NCI-H2081 (cell line): ENCODE measurements at regions not wholly inside any gene's neighbourhood (a gene's known extent, or its start where the extent isn't known, plus 50 kb on each side); places are given as distances from the start of the nearest gene placed in this dataset.

Source experiments
- DNase-seq, 2 experiments: peaks; one replicate each; lab custom pipeline; 2025; lab: John Stamatoyannopoulos, UW

DNA sequence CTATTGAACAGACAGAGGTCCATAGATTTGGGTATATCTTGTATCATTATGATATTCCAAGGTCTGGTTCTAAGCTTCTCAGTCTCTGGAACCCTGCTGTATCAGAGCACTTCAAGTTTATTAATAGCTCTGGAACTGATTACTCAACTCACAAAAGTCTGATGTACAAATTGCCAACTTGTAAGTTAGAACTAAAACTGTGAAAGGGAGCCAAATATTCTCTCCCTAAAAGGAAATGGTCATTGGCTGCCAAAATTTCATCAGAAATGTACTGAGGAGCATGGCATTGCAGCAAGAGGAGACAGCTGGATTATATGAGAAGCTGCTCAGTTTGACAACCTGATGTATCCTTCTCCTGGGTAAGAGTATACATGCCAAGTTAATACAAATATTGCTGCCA is 828.8 kb upstream of the SEL1L start:
- no peak for DNase-seq

DNA sequence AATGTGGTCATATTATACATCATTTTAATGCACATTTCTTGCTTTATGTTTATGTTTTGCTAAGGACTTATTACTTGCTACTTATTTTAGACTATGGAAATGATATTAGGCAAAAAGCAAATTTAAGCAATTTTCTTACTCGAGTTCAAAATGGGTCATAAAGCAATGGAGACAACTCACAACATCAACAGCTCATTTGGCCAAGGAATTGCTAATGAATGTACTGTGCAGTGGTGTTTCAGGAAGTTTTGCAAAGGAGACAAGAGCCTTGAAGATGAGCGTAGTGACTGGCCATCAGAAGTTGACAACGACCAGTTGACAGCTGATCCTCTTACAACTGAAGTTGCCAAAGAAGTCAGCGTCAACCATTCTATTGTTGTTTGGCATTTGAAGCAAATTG is 831.8 kb upstream of the SEL1L start:
- DNase-seq: no peak

DNA sequence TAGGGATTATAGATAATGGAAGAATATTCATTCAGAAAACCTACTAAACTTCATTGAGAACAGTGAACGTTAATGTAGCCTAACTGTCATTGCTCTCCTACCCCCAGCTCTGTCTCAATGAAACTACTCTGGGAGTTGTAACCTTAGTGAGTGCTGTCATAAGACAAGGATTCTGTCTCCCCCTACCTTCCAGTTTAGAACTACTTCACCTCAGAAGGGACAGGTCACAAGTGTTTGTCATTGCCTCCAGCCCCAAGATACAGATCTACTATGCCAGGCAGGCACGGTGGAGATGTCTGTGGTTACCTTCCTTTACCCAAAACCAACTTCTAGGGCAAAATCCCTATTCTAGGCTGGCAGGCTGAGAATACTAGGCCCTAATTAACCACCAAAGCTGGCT is 833.1 kb upstream of the SEL1L start:
- peak in 1 of 2 experiments; percentile 16 for DNase-seq

DNA sequence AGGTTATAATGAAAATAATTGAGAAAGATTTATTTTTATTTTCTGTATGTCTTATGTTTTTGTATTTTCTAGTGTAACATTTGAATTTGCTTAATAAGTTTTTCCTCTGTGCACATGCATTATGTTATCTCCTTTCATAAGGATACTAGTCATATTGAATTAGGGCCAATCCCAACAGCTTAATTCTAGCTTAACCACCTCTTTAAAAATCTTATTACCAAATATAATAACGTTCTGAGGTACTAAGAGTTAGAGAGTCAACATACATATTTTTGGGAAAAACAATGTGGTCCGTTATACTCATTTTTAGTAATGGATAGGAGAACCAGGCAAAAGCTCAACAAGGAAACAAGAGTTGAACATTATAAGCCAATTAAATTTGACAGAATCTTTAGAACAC is 845.6 kb upstream of the SEL1L start:
- no peak for DNase-seq

DNA sequence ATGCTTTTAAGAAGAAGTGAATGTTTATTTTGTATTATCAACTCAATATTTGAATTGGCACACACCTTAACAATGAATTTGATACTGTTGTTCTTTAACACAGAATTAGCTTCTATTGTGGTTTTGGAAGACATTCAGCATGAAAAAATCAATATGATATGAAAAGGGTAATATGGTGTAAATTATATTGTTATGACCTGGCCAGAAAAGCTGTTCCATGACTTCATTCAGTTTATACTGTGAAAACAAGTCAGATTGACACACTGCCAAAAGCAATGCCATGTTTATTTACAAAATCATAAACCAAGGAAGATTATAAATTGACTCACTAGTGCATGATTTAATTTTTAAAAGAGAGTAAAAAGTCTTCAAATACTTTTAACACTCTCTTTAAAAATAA is 851.4 kb upstream of the SEL1L start:
- DNase-seq: peak; percentile 77 to 91

DNA sequence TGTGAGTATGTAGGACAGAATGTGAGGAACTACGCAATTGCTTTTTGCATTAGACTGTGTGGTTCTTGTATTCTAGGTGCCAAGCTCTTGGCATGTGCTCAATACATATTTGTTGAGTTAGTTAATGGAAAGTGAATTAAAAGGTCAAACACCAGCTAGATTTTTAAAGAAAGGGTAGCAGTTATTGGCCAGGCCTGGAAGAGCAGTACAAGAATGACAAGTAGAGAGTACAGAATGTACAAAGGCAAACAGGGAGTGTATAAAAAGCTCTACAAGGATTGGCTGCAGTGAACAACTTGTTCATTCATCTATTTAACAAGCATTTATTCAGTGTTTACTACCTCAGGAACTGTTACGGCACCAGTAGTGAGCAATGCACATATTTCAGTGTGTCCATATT is 854.0 kb upstream of the SEL1L start:
- no peak for DNase-seq

DNA sequence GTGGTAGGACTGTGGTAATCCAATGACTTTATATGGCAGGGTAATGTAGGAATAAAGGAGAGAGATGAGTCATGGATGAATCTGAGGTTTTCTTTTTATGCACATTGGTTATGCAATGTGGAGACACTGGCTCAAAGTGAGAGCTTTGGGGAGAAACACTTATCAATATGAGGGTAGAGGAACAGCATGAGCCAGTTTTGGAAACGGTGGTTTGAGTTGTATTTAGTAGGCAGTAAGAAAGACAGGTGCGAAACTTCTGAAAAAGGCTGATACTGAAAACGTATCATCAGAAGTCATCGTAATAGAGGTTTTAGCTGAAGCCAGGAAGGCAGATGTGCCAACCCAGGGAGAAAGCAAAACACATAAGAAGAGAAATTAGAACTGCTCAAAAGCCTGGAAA is 854.8 kb upstream of the SEL1L start:
- no peak for DNase-seq

DNA sequence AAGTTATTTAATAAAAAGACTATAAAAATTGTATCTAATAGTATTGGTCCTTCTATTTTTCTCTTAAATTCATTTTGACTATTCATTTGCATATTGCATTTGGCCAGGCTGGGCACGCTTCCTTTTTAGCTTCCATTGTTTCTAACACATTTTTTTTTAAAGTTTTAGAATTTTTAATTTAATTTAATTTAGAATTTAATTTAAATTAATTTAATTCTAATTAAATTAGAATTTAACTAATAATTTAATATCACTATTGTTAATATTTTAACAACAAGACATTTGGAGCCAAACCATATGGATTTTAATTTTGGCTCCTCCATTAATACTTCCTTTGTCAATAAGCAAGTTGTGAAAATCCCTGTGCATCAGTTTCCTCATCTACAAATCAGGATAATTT is 856.9 kb upstream of the SEL1L start:
- DNase-seq: no peak

DNA sequence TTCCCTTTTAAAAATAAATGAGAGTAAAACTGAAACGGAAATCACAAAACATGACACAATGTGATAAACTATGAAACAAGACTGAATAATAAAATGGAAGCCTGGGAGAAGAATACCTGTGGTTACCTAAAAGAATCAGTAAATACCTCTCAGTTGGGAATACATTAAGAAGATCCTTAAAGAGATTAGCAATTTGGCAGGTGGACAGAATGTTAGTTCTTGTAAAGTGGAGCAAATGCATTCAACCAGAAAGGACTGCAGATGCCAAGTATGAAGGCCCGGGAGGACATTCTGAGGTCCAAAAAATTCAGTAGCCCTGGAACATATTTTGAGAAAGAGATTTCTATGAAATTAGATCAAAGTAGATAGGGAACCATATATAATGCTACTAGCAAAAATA is 861.3 kb upstream of the SEL1L start:
- peak in 1 of 2 experiments; percentile 2 for DNase-seq

DNA sequence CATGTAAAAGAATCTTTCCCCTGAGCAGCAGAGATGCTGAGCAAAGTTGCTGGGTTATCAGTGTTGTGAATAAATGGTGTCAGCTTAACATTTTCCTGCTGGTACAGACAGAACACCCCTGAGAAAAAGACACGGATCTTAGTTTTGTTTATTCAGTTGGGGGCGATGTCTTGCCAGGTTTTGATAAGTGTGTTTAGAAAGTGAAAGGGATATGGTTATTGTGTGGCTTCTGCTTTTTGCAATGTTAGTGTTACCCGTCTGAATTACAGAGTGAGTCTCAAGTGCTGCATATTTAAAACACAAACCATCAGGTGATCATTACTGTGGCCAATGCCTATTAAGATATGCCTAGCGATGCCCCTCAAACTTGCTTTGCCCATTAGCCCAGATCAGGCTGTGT is 864.6 kb upstream of the SEL1L start:
- no peak for DNase-seq

DNA sequence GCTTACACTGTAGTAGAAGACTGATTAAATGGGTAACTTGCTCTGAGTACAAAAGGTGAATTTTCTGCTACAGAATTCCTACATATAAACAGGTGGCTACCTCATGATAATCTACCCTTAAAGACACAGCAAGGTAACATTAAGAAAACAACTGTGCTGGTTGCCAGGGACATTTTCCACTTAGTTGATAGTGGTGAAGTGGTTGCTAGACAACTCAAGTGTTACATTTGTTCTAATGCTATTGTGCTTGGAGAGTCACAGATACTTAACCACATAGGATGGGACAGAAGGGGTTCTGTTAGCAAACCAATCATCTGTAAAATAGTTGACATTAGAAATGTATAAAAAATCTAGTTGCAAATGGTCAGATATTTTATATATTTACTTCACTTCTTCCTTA is 870.3 kb upstream of the SEL1L start:
- DNase-seq: no peak

DNA sequence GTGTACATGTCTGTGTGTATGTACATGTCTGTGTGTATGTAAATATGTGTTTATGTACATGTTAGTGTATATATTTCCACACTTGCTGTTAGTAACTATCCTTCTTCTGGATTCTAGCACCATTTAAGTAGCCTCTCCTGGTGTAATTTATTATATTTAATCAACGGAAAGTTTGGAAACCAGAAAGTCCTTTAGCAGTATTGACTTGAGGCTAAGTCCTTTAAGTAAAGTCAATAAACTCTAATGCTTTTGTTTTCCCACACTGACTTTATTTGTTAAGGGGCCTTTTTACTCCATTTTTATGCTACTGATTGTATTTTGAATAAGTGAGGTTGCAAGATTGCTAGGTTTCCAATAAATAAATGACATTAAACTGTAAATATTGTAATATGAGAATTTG is 876.4 kb upstream of the SEL1L start:
- DNase-seq: no peak

DNA sequence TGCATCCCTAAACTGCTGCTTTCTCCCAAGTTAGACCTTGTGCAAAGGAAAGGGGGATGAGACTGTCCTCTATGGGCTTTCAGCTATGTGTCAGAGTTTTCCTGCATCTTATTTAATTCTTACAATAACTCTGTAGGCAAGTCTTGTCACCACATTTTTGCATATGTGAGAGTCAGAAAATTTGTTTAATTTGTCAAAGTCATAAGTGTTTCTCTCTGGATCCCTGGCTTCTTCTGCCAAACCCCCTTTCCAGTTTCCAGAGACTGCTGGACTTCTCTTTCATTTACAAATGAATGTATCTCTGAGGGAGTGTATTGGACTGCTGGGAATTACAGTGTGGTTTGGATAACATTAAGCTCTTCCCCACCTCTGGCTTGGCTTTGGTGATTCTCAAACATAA is 877.6 kb upstream of the SEL1L start:
- DNase-seq: no peak

DNA sequence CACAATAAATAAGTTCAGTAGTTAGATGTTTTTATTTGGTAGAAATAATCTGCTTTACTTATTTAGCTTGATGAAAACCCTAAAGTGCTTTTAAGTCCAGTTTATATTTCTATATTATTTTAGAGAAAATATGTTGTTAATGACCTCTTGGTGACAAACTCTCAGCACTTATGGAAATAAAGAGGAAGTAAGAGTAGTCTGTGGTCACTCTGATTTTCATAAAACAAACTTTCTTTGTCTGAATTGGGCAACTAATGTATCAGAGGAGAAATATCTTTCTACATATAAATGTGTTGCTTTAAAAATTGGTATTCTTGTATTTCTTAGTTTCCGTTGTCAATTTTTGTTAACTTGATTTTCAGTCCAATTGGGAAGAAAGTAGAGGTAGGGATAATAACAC is 878.9 kb upstream of the SEL1L start:
- DNase-seq: no peak

DNA sequence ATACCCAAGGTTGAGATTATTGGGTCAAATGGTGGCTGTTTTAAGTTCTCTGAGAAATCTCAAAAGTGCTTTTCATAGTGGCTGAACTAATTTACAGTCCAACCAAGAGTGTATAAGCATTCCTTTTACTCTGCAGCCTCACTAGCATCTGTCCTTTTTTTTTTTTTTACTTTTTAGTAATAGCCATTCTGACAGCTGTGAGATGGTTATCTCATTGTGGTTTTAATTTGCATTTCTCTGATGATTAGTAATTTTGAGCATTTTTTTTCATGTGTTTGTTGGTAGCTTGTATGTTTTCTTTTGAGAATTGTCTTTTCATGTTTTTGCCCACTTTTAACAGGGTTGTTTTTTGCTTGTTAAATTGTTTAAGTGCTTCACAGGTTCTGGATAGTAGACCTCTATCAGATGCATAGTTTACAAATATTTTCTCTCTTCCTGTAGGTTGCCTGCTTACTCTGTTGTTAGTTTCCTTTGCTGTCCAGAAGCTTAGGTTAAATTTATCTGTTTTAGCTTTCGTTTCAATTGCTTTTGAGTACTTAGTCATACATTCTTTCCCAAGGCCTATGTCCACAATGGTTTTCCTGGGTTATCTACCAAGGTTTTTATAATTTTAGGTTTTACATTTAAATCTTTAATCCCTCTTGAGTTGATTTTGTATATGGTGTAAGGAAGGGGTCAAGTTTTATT is 881.3 kb upstream of the SEL1L start:
- DNase-seq: no peak

DNA sequence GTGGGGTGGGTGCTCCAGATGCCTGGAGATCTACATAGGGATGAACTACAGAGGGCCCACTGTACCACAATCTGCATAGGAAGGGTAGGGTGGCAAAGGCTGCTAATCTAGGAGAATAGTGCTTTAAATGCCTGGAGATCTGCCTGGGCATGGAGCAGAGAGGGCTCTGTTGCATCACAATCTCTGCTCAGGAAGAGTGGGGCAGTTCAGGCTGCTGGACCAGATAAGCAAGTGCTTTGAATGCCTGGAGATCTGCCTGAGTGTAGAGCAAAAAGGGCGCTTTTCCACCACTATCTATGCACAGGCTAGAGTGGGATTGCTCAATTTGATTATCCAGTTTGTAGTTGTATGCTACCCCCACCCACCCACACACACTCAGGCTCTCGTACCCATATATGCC is 886.3 kb upstream of the SEL1L start:
- DNase-seq: no peak

DNA sequence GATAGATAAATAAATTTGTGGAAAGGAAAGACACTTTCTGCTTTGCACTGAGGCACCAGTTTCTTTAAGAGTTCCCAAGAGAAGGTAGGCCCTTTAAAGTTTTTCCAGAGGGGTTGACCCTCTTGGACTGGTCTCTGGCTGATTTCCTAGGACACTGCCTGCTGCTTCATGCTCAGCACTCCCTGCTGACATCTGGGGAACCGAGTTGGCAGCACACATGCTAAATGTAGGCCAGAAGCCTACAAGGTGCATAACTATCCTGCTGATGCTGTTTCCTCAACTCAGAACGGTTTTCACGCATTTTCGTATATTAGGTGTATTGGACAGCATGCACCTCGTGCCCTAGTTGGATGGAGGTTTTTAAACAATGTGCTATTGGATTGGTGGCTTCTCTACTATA is 887.2 kb upstream of the SEL1L start:
- no peak for DNase-seq

DNA sequence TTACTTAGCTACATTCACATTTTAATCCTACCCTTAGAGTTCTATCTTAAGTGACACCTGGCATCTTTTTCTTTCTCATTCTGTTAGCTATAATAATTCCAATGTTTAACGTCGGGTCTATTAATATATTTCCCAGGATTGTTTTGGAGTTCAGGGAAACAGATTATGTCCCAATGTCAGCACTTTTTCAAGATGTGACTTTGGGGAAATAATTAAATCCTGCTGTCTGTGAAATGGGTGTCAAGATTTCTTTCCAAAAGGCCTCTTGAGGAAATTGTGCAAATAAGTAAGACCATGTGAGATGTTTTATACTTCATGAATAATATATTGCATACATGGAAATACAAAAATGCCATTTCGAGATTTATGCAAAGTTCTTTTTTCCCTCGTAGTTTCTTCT is 887.6 kb upstream of the SEL1L start:
- DNase-seq: no peak

DNA sequence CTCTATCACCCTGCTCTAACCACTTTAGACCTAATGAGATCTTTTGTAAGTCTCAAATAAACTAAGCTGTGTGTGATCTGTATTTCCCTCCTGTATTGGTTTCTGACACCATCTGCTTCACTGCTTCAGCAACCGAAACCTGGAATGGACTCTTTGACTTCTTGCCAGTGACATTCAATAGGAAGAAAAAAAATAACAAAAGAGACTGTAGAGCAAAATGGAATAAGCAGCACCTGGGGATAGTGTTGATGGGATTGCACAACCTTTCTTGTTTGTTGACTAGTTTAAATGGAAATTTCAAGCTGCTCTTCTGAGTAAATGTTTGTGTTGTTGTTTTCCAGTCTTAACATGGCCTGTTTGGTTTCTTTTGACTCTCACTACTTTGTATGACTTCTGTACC is 888.6 kb upstream of the SEL1L start:
- DNase-seq: peak; percentile 27 to 45

DNA sequence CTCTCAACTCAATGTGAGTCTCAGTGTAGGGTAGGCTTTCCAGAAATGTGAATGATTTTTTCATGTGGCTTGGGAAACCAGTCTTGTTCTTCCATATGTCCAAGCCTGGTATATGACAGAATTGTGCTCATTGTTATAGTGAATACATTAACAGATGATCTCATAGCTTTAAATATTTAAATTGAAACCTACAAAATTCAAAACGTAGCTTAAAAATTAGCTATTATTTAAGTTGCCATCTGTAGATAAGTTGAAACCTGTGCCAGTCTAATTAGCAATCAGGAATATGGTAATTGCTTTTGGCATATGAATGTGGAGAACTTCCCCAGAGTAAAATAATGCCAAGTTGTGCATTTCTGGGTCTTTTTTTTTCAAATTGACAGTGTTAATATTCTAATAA is 891.6 kb upstream of the SEL1L start:
- DNase-seq: no peak

DNA sequence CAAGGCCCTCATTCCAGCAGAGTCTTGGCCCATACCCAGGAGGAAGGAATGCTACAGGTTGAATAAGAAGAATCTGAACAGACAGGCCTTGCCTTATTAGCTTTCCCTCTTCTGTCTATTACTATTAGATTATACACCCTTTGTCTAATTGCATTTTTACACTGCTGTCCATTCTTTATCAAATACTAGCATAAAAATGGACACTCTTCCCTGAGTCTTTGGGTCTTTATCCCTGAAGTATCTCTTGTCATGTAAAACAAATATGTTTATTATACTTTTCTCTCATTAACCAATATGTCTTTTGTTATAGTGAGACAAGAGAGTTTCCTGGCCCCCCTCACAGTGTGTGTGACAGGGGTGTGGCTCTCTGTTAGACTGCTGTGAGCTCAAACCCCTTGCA is 897.4 kb upstream of the SEL1L start:
- peak in 1 of 2 experiments; percentile 10 for DNase-seq

DNA sequence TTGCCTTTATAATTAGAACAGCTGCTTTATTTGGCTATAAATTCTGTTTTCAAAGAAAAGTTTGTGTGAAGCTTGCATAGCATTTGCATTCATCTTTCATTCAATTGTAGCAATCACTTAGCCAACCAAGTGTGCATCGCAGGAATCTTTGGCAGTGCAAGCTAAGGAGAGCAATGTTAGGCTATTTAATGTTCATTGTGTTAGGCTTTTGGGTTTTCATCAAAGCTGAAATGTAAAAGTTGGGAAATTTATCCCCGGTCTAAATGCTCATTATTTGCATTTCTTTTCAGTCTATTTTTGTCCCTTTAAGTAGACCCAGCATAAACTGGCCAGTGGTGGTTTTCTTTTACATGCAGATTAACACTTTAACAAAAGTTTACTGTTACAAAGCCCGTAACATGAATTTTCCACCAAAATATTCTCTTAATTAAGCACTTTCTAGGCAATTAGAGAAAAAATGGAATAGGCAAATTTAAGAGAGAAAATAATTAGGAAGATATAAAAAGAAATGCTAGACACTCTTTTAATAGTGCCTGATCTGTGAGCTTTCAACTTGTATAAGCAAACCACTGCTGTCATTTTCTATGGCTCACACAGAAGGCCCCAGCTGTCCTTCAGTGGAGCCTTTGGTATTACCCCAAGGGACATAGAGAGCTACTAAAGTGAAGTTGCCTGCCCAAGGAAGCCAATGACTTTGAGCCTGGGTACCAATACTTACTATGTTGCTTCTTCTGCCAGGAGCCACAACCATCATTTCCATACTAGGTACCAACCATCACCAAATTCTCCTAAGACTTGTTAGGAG is 898.9 kb upstream of the SEL1L start:
- no peak for DNase-seq

DNA sequence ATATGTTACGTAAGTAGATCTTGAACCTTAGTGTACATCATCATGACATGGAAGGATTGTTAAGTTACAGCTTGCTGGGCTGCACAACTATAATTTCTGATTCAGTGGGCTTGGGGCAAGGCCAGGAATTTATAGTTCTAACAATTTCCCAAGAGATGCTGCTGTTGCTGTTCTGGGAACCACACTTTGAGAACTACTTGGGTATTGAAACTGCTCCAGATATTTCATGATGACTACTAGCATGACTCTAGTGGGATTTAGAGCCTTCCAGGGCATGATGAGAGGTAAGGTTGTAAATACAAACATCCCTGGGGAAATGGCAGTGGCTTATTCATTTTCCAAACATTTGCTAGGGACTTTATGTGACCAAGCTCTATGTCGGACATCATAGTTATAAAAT is 904.8 kb upstream of the SEL1L start:
- no peak for DNase-seq

DNA sequence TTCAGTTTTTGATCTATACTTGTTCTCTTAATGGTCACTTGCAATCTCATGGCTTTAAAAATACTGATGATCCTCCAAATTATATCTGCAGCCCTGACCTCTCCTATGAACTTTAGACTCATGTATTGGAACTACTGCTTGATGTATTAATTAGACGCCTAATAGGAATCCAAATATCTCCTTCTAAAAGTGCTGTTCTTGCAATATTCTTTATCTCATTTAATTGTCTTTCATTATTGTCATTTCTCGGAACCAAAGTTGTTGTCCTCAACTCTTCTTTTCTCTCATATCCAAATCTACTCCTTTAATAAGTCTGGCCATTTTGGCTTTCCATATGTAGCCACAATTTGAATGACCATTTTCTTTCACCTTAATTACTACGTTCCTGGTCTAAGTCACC is 907.6 kb upstream of the SEL1L start:
- no peak for DNase-seq
